ENCODE measurements at regions not wholly inside any gene's neighbourhood (a gene's known extent, or its start where the extent isn't known, plus 50 kb on each side); places are given as distances from the start of the nearest gene placed in this dataset.
"Not testable (repeated sequence)": the region's sequence is repeated elsewhere in the genome, so short reads cannot be mapped to it uniquely, and the experiment has no call there.

DNA sequence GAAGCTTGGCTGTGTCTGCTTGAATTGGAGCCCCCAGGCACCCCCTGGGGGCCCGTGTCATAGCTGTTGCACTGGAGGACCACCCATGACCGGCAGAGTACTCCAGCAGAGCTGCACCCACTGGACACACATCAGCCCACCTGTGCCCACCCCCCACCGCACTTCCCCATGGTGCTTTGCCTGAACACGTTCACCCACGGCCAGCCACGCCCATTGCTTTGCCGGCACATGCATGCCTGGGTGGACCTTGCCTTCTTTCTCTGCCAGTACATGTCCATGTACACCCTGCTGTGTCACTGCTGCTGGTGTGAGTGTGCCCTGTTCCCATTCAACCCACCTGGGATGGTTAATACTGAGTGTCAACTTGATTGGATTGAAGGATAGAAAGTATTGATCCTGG, 88.7 kb downstream of the SAMD9 start:
- CTCF ChIA-PET: no interaction called here
- POLR2A ChIA-PET: no interaction called here

DNA sequence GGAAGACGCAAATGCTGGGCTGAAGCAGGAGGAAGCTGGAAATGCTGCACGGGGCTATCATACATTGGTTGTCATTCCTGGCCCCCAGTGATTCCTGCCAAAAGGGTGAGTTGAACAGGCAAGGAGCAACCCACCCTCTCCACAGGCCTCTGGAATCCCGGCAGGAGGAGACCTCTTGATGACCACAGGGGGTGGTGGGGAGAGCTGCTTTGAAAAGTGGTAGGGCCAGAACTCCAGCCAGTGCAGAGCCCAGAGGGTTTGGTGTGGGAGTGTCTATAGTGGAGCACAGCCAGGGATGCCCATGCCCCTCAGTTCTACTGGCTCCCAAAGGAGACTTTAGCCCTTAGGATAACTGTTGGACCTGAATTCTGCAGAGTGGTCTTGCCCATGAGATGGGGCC, 89.2 kb downstream of the SAMD9 start:
- TF ChIP-seq CTCF (IDR thresholded peaks at IDR 0.05; ENCODE audit: control extremely low read depth, extremely low read depth, low read depth, missing control alignments): no peak
- POLR2A ChIA-PET: no interaction called here

More for the DNA sequence above, 88.7 kb downstream of the SAMD9 start:
- no peak for TF ChIP-seq CTCF (IDR thresholded peaks at IDR 0.05; ENCODE audit: control extremely low read depth, extremely low read depth, low read depth, missing control alignments)
- DNase-seq (ENCODE audit: extremely low spot score): no peak

DNA sequence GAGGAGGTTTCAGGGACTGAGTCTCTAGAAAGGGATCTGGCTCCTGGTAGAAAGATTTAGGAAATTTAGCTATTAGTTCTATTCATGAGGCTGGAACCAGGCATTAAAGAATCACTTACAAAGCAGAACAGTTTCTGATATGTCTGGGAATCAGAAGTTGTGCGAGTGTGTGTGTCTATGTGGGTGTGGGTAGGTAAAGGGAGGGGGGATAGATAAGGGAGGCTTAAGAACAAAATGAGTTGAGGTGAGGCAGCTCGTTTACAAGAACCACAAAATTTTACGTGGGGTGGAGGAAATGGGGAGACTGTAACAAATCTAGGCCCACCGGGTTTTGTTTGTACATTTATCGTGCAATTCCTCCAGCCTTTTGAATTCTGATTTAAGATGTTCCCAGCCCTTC, 90.7 kb downstream of the SAMD9 start:
- CTCF ChIA-PET: interaction anchor here (0.7 kb wide), 1 partner anchor 406 kb away, joined by 3 read pairs; no protein-coding TSS in a partner anchor
- no peak for DNase-seq (ENCODE audit: extremely low spot score)
- POLR2A ChIA-PET: no interaction called here
- TF ChIP-seq CTCF (IDR thresholded peaks at IDR 0.05; ENCODE audit: control extremely low read depth, extremely low read depth, low read depth, missing control alignments): no peak

More for the DNA sequence above, 89.2 kb downstream of the SAMD9 start:
- CTCF ChIA-PET: no interaction called here
- no peak for DNase-seq (ENCODE audit: extremely low spot score)

DNA sequence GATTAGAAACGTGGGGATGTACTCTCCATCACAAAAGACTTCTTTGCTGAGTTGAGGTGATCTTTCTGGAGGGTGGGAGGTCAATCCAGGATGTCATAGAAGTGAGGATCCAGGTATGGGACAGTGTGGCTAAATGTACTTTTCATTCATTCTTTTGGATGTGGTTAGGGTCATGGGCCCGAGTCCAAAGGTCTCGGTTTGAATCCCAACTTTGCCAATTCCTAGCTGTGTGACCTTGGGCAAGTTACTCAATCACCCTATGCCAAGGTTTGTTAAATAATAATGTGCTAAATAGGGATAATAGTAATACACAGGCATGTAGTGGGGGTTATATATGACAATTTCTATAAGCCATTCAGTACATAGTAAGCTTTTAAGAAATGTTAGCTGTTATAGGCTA, 91.4 kb downstream of the SAMD9 start:
- no peak for TF ChIP-seq CTCF (IDR thresholded peaks at IDR 0.05; ENCODE audit: control extremely low read depth, extremely low read depth, low read depth, missing control alignments)
- ChIA-PET POLR2A (no interaction called here), CTCF (interaction anchor here (0.7 kb wide), 1 partner anchor 405 kb away, joined by 3 read pairs; no protein-coding TSS in a partner anchor)
- DNase-seq (ENCODE audit: extremely low spot score): no peak

DNA sequence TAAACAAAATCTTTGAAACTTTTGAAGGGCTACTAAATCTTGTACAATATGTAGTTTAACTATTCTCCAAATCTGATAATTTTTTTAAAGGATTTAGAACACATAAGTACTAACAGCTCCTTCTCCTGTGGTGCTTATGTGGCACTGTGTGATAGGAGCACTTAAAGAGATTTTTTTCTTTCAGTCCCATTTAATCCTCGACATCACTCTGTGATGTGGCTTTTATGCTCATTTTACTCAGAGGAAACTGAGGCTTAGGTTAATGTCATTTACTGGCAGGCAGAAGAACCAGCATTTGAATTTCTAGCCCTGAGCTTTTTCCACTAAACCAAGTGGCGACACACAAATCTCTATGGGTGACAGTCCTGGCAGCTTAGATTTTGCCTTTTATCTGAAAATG, 92.4 kb downstream of the SAMD9 start:
- no peak for DNase-seq (ENCODE audit: extremely low spot score)
- ChIA-PET CTCF (interaction anchor here (1.5 kb wide), 1 partner anchor 10 kb away, joined by 5 read pairs; no protein-coding TSS in a partner anchor), POLR2A (no interaction called here)
- TF ChIP-seq CTCF (IDR thresholded peaks at IDR 0.05; ENCODE audit: control extremely low read depth, extremely low read depth, low read depth, missing control alignments): no peak

DNA sequence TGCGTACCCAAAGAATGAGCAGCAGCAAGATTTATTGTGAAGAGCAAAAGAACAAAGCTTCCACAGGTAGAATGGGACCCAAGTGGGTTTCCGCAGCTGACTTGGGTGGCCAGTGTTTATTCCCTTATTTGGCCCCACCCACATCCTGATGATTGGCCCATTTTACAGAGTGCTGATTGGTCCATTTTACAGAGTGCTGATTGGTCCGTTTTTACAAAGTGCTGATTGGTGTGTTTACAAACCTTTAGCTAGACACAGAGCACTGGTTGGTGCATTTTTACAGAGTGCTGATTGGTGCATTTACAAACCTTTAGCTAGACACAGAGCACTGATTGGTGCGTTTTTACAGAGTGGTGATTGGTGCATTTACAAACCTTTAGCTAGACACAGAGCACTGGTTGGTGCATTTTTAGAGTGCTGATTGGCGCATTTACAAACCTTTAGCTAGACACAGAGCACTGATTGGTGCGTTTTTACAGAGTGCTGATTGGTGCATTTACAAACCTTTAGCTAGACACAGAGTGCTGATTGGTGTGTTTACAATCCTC, 94.8 kb downstream of the SAMD9 start:
- CTCF ChIA-PET: interaction anchor here (0.8 to 1.0 kb wide), 2 partner anchors 10 to 190 kb away, joined by 3 read pairs; no protein-coding TSS in a partner anchor
- DNase-seq (ENCODE audit: extremely low spot score); POLR2A ChIA-PET: not testable (repeated sequence)

DNA sequence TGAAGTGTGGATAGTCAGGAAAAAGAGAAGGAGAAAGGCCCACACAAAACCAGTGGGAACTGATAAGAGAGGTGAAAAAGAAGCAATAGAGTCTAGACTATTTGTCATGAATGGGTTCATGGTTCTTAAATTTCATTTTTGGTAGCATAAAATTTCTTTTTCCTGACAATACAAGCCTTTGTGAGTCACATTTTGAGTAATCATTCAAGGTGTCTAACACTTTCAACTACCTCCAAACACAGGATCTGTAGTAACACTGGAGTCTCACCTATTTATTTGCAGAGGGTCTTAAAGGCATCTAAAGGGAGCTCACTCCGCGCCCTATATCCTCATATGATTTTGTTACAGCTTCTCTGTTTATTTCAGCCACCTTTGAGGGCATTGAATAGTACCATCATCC, 96.0 kb downstream of the SAMD9 start:
- ChIA-PET POLR2A (no interaction called here), CTCF (no interaction called here)
- no peak for DNase-seq (ENCODE audit: extremely low spot score)
- TF ChIP-seq CTCF (IDR thresholded peaks at IDR 0.05; ENCODE audit: control extremely low read depth, extremely low read depth, low read depth, missing control alignments): no peak
